SK-N-SH treated with all-trans-retinoic acid at 6 μM for 48 hours (cell line): ENCODE measurements at regions not wholly inside any gene's neighbourhood (a gene's known extent, or its start where the extent isn't known, plus 50 kb on each side); places are given as distances from the start of the nearest gene placed in this dataset.

Source experiments
- OSR1 ChIP-seq: fragments of 250-450 bp; sonication (Bioruptor Pico); IDR thresholded peaks from 2 replicates; pipeline ENCODE4 v1.8.0; 2022; ENCODE audit warnings: moderate library complexity, mild to moderate bottlenecking, inconsistent platforms
- PPARA ChIP-seq: fragments of 250-450 bp; sonication (Bioruptor Pico); IDR thresholded peaks from 2 replicates; pipeline ENCODE4 v1.5.0; 2020; ENCODE audit warnings: mild to moderate bottlenecking, borderline replicate concordance
- RARB ChIP-seq: fragments of 250-450 bp; sonication (Bioruptor Pico); IDR thresholded peaks from 2 replicates; pipeline ENCODE4 v1.8.0; 2021; ENCODE audit warnings: mild to moderate bottlenecking, moderate library complexity
- TCF4 ChIP-seq: fragments of 250-450 bp; sonication (Bioruptor Pico); IDR thresholded peaks from 2 replicates; pipeline ENCODE4 v1.8.0; 2021; ENCODE audit warnings: mild to moderate bottlenecking, moderate library complexity, borderline replicate concordance
- ZC3H10 ChIP-seq: fragments of 250-450 bp; sonication (Bioruptor Pico); IDR thresholded peaks from 2 replicates; pipeline ENCODE4 v1.5.1; 2021; ENCODE audit warnings: mild to moderate bottlenecking, moderate library complexity
- ZFP3 ChIP-seq: fragments of 250-450 bp; sonication (Bioruptor Pico); IDR thresholded peaks from 2 replicates; pipeline ENCODE4 v1.5.0; 2020; ENCODE audit warnings: mild to moderate bottlenecking, moderate library complexity
- ZFP30 ChIP-seq: fragments of 450-650 bp; formaldehyde crosslinking; IDR thresholded peaks from 2 replicates; pipeline ENCODE4 v1.5.0; 2022; ENCODE audit warnings: mild to moderate bottlenecking, moderate library complexity
- TF ChIP-seq, protein P1 (sequence below): fragments of 250-450 bp; sonication (Bioruptor Pico); IDR thresholded peaks from 2 replicates; pipeline ENCODE4 v1.5.1; 2020; ENCODE audit warnings: low read depth, mild to moderate bottlenecking, moderate library complexity

DNA sequence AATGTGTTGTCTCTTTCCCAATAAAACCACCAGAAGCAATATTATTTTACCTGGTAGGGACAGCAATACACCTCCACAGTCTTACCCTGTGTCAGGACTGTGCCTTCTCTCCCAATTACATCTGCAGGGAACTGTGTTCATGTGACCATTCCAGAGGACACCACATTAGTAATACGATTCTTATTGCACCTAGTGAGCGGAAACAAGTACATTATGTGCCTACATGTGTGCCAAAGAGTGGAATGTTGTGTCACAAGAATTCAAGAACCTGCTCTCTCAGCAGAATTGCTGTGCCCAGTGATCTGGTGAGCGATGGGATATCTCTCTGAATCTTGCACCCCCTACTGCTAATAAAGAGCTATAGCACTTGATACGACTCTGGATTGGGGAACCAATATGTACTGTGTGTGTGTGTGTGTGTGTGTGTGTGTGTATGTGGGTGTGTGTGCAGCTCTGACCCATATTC is 57.4 kb upstream of the FOXC1 start:
- TF ChIP-seq RARB (CRISPR knock-in tag) (no peak), OSR1 (CRISPR knock-in tag) (no peak), TCF4 (no peak), ZFP3 (no peak), ZFP30 (no peak), PPARA (CRISPR knock-in tag) (no peak), ZC3H10 (CRISPR knock-in tag) (no peak)
- TF ChIP-seq, protein P1, sequence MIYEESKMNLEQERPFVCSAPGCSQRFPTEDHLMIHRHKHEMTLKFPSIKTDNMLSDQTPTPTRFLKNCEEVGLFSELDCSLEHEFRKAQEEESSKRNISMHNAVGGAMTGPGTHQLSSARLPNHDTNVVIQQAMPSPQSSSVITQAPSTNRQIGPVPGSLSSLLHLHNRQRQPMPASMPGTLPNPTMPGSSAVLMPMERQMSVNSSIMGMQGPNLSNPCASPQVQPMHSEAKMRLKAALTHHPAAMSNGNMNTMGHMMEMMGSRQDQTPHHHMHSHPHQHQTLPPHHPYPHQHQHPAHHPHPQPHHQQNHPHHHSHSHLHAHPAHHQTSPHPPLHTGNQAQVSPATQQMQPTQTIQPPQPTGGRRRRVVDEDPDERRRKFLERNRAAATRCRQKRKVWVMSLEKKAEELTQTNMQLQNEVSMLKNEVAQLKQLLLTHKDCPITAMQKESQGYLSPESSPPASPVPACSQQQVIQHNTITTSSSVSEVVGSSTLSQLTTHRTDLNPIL (CRISPR knock-in tag), result no peak
